Medulla oblongata (tissue), 1 donor: ENCODE measurements at regions not wholly inside any gene's neighbourhood (a gene's known extent, or its start where the extent isn't known, plus 50 kb on each side); places are given as distances from the start of the nearest gene placed in this dataset.
"Not testable (repeated sequence)": the region's sequence is repeated elsewhere in the genome, so short reads cannot be mapped to it uniquely, and the experiment has no call there.

Source experiments
- DNase-seq: peaks from one replicate; pipeline ENCODE4 v3.0.0-alpha.2; 2015; ENCODE audit errors: extremely low spot score

DNA sequence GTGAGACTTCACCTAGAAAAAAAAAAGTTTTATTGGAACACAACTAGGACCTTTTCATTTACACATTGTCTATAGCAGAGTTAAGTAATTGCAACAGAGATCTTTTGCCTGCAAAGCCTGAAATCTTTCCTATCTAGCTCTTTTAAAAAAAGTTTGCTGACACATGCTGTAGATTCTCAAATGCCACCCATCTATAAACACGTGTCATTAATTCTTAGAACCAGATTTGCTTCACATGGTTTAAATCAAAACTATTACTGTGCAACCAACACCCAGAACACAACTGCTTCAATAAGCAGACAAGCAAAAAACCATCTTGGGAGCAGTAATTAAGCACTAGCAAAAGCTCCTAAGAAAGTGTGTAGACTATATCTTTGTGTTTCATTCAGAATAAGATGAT lies 55.0 kb downstream of the OXSM start:
- DNase-seq: no peak

DNA sequence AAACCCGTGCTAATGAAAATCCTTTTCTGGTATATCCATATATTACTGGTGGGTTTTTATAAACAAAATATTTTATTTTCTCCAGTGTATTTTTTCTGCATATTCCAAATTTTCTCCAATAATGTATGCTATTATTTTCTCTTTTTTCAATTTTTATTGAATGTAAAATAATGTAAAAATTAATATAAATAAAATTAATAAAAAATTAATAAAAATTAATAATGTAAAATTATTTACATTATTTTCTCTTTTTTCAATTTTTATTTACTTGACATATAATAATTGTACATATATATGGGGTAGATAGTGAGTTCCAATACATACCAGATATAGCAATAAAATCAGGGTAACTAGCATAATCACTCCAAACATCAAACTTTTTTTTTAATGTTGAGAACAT lies 56.4 kb downstream of the OXSM start:
- DNase-seq: no peak

DNA sequence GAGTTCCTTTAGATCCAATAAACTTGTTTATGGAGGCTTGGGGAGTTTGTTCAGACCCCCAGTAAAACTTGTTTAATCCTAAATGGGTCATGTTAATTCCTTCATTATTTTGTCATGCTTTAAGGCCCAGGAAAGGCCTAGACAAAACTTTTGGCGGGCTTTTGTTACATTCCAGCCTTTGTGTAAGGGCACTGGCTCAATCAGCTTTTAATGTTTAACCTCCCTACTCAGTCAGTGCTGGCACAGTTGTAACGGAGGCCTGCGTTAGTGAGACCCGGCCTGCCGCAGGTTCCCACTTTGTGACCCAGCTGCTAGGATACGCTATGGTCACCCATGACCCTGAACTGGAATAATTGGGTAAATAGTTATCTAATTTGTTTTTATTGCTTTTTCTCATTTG lies 59.2 kb downstream of the OXSM start:
- no peak for DNase-seq

DNA sequence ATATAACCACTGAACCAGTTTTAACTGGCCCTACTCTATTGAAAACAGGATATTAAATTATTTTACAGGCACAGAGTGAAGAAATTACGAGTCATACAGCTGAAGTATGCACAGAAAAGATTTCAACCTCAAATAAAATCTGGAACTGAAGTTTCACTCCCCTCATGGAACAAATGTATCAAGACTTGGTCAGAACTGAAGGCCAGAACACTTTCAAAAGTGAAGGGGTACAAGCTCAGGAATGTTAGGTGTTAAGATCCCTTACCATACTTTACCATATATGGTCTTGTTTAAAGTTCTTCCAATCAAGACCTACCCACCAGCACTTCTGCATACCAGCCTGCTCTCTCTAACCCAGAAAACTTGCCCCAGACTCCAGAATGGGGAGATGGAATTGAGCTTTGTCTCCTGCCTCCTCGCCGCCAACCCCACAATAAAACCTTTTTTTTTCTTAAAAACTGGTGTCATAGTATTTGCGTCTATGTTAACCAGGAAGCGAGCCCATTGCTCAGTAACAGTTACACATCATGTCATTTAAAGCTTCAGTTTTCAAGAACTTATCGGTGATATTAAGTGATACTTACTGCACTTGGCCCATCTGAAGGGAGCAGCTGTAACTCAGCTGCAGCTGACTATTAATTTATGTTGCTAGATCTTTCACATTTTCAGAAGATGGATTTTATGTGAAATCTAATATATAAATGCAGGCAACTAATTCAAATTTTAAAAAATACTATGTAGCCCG lies 59.9 kb downstream of the OXSM start:
- no peak for DNase-seq

DNA sequence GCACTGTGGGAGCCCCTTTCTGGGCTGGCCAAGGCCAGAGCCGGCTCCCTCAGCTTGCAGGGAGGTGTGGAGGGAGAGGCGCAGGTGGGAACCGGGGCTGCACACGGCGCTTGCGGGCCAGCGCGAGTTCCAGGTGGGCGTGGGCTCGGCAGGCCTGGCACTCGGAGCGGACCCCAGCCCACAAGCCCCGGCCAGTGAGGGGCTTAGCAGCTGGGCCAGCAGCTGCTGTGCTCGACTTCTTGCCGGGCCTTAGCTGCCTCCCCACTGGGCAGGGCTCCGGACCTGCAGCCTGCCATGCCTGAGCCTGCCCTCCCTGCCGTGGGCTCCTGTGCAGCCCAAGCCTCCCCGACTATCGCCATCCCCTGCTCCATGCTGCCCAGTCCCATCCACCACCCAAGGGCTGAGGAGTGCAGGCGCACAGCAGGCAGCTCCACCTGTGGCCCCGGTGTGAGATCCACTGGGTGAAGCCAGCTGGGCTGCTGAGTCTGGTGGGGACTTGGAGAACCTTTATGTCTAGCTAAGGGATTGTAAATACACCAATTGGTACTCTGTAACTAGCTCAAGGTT lies 61.9 kb downstream of the OXSM start:
- not testable (repeated sequence) for DNase-seq

DNA sequence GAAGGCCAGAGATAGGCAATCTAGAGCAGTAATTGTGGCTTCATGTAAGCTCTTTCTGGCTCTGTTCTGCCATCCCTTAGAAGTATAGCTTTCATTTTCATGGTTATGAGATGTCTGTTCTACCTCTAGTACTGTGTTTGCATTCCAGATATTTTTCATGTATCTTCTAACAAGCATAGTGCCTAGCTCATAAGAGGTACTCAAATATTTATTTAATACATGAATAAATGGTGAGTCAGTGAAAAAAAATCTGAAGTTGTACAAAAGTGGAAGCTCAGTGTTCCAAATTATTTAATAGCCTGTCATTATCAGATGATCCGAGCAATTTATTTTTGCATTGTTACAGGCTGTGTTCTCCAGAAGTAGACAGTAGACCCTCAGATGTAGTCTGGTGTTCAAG lies 64.3 kb downstream of the OXSM start:
- no peak for DNase-seq

DNA sequence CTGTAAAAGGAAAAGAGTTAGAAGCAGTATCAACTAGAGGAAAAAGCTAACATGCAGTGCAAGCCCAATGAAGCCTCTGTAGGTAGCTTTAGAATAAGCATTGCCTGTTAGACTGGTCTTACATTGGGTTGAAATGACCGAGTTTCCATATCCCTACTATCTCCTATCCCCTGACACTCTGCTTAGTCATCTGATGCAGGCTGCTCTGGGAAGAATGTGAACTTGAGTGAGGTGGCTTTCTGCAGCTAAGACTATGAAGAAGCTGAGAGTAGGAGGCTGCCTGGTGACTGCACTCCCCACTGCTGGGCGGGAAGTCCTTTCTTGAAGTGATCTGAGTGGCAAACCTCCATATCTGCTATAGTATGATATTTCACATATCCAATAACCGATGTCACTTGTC lies 64.7 kb downstream of the OXSM start:
- no peak for DNase-seq

DNA sequence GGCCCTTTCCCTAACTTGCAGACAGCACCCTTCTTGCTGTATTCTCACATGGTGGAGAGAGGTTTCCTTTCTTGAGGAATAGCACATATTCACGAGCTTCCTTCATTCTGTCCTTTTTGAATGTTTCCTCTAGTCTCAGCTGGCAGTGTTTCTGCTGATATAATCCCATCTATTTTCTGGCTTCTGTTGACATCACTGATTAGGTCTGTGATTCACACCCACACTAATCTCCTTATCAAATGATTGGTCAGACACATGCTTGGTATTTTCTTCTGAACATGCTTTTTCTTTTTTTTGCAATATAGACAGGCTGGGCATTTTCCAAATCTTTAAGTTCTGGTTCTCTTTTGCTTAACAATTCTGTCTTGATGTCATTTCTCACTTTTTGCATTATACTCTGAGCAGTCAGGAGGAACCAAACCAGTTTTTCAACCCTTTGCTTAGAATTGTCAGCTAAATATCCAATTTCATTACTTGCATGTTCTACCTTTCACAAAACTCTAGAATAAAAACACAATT lies 65.4 kb downstream of the OXSM start:
- DNase-seq: no peak

DNA sequence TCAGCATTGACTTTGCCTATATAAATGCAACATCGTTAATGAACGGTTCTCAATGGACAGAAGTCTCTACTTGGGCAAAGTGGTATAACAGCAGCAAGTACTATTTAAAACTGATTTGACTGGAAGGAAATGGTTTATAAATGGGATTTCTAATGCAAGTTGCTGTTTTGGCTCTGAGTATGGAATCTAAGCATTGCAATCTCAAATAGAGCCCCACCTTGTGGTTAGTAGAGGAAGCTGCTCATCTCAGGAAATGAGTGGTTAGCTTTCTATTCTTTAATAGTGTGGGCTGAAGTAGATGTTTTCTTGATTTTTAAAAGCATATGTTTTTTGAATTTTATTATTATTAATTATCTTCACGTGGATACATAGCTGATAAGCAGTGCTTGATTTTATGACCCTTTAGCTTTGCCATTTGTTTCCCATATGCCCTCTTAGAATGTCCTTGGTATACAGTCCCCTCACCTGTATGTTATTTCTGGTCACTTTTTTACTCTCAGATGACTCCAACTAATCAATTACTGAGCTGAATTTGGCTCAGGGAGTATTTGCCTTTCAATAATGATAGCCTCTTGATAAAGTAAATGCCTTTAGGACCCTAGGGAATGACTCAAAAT lies 67.1 kb downstream of the OXSM start:
- DNase-seq: peak; percentile 51

DNA sequence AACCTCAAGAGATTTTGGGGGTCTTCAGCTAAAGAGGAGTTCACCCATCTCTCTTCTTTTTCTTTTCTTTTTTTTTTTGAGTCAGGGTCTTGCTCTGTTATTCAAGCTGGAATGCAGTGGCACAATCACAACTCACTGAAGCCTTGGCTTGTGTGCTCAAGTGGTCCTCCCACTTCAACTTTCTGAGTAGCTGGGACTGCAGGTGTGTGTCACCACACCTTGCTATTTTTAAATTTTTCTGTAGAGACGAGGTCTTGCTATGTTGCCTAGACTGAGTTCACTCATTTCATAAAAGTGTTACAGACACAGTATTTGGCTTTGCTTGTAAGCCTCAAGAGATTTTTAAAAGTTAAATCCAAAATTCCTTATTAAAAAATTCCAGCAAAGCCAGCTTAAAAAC lies 71.7 kb downstream of the OXSM start:
- DNase-seq: no peak

DNA sequence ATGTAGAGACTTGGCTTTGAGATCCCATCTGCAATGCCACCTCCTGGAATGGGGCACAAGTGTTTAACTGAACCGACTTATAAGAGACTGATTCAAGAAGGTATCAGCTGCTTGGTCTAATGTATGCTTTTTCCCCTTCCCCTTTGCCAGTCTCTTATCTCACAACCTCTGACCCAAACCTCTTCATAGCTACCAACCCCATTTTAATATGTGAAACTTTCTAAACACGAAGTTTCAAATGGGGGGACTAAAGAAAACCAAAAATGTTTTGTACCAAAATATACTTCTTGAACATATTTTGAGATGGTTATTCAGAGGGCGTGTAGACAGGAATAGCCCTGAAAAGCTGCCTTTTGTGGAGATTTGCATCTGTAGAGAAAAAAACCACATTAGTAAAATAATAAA lies 73.1 kb downstream of the OXSM start:
- DNase-seq: no peak

DNA sequence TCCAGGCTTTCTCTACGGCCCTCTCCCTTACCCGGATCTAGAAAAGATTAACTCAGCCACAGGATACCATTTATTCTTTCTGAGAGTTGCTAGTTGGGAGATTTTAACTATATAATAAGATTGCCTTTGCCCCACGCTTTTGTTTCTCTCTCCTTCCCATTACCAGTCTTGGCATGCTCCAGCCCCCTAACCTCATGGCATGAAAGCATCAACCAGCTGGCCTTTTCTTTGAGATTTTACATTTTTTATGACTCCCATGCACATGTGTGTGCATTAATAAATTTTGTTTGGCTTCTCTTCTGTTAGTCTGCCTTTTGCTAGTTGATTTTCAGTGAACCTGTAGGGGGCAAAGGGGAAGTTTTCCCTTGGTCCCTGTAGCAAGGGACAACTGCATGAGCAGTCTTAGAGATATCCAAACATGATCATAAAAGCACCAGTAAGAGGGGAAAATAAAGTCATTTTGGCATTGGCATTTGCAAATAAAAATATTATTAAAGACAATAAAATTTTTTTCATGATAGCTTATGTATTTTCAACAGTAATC lies 73.6 kb downstream of the OXSM start:
- DNase-seq: no peak

DNA sequence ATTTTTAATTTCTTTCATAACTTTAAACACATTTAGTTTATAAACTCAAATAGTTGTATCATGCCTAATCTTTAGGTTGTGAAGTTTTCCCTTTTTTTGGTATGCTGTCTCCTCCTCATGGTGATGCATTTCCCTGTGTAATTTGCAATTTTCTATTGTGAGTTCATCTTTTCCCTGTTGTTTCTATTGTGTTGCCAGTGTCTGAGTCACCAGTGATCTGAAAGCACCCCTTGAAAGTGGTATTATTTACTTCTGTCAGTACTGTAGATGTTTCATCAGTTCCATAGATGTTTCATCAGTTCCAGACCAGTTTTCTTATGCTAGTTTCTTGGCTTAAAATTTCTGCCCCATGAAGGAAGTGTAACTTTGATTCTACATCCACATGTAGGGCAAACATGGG lies 80.6 kb downstream of the OXSM start:
- no peak for DNase-seq

DNA sequence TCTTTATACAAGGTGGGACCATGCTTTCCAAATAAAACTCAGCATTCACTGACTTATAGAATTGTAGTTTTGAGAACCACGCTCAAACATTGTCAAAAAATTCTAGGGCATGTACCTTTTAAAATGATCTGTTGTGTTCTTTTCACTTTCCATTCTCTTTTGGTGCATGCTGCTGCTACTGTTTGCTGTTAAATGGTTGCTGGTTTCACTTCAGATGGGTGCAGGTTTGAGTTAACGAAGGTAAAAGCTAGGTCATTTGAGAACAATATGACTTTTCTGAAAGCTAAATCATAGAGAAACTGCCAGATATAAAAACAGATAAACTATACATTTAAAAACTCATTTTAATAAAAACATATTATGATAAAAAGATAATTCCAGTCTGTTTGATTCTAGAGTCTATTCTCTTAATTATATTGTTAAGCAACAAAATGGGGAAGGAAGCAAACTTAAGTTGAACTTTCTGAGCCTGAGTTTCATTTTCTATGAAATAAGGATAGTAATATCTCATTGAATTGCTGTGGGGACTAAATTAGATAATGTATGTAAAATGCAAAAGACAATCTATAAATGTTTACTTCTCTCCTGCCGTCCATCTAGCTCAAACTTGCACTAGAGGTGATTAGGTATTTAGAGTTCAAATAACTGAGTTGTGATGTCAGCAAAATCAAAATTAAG lies 82.4 kb downstream of the OXSM start:
- no peak for DNase-seq

DNA sequence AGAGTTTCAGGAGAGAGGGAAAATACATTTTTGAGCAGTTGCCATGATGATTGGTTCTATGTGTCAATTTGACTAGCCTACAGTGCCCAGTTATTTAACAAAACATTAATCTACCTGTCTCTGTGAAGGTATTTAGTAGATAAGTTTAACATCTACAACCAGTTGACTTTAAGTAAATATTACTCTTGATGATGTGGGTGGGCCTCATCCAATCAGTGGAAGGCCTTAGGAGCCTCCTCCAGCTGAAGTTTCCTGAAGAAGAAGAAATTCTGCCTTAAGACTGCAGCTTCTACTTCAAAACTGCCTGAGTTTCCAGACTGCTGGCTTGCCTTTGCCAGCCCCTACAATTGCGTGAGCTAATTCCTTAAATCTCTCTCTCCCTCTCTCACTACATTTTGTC lies 93.6 kb downstream of the OXSM start:
- DNase-seq: no peak

DNA sequence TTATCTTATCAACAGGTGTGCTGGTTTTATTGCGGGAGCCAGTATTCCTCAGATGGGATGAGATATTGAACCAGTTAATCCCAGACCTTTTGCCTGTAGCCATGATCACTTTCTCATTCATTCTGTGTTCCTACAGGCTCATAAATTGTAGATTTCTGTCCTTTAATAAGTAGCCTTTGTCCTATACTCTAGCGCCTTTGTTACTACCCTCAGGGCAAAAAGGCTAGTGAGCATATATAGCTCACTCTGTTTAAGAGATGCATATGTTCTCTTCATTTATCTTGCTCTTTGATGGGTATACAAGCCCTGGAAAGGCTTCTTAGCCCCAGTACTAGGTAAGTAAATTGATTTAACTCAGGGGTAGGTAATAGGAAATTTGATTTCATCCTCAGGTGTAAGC lies 95.1 kb downstream of the OXSM start:
- no peak for DNase-seq

DNA sequence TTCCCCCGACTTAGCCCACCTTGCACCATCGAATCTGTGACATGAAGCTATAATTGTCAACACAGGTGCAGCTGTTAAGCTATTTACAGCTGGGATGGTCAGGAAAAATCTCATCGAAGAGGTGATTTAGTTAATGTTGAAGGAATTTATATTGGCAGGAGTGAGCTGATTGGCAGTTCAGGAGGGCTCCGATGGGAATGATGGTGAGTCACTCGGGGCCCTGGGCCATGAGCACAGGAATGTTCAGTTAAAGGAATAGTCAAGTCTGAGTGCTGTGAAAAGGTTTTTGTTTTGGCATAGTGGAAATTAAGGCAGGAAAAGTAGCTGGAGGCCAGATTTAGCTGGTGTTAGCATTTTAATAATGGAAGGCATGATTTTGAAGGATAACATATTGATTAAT lies 95.7 kb downstream of the OXSM start:
- no peak for DNase-seq

DNA sequence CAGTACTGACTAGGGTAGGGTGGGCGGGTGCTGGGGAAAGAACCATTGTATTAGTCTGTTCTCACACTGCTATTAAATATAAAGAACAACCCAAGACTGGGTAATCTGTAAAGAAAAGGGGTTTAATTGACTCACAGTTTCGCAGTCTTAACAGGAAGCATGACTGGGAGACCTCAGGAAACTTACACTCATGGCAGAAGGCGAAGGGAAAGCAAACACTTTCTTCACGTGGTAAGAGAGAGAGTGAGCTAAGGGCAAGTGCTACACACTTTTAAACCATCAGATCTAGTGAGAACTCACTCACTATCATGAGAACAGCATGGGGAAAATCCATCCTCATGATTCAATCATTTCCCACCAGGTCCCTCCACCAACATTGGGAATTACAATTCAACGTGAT lies 98.0 kb downstream of the OXSM start:
- no peak for DNase-seq

DNA sequence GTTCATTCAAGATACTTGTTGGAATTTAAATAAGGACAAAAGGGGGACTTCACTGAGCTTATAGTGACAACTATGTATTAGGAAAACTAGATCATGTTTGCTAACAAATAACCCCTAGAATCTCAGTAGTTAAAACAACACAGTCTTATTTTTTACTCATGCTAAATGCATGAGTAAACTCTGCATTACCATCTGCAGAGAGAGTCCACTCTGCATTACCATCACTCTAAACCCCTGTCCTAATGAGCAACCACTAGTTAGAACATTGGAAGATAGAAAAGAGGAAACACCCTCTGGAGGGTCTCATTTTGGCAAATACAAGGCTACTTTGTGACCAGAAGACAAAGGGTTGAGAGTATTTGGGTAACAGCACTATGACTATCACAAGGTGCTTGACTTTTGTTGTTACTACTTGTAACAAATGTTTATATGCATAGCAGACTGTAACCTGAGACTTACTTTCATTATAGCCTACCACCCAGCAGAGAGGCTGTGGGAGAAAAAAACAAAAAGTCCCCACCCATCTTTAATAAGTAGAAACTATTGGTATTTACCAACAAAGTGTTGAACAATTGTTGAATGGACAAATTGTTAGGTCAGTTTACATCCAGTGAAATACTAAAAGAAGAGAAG lies 99.1 kb downstream of the OXSM start:
- no peak for DNase-seq

DNA sequence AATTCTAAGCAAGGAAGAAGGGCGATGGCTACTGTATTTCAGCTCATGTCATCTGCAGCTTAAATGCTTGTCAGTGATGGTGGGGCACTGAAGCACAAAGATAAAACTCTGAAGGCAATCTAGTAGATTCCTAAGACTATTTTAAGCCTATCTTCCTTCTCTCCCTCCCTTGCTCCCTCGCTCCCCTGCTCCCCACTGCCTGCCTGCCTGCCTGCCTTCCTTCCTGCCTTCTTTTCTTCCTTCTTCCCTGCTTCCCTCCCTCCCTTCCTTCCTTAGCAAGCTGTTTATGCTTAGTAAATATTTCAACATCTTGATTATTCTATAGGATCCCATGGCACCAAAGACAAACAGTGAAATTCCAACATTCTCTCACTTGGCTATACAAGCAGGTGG lies 99.6 kb downstream of the OXSM start:
- no peak for DNase-seq

DNA sequence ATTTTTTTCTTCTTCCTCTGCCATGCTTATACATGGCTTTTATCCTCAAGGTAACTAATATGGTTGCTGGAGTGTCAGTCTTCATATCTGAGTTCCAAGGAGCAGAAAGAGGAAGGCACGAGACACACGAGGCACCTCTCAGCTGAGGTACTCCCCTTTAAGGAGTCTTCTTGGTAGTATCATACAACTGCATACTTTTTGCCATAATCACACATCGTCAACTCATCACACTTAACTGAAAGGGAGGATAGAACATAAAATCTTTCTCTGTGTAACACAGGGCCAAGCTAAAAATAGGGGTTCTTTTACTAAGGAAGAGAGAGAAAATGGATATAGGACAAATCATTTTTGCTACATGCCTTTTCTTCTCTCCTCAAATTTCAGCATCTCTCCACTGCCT lies 104.2 kb downstream of the OXSM start:
- DNase-seq: no peak

DNA sequence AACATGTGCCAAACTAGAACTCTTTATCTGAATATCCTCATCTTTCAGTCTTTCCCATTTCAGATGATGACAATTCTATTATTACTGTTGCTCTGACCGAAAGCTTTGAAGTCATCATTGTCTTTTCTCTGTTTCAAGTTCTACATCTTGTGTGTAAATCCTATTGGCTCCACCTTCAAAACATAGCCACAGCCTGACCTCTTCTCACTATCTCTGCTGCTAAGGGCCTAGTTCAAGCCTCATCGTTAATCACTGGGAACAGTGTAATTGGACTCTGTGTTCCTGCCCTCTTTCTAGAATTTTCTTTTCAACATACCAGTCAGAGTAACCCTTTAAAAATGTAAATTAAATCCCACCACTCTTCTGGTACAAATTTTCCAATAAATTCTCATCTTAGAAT lies 105.1 kb downstream of the OXSM start:
- DNase-seq: no peak
